ENCODE measurements at regions not wholly inside any gene's neighbourhood (a gene's known extent, or its start where the extent isn't known, plus 50 kb on each side); places are given as distances from the start of the nearest gene placed in this dataset.
"Not testable (repeated sequence)": the region's sequence is repeated elsewhere in the genome, so short reads cannot be mapped to it uniquely, and the experiment has no call there.

- H3K27me3 Mint-ChIP-seq (ENCODE audit: insufficient read depth, unreplicated experiment); H3K4me3 Mint-ChIP-seq (ENCODE audit: unreplicated experiment); H3K36me3 Mint-ChIP-seq (ENCODE audit: insufficient read depth, unreplicated experiment); DNase-seq (ENCODE audit: unreplicated experiment); intact Hi-C loops (cut with micrococcal nuclease); H3K27ac Mint-ChIP-seq (ENCODE audit: low read depth, unreplicated experiment); H3K4me1 Mint-ChIP-seq (ENCODE audit: insufficient read depth, unreplicated experiment); POLR2A ChIA-PET; BruUV-seq (replicated peaks); CTCF ChIA-PET; H3K9me3 Mint-ChIP-seq (ENCODE audit: unreplicated experiment): not testable (repeated sequence)
Measured at GRCh38 chr6:60779591-60779990, 1506.4 kb downstream of the KHDRBS2 start.

DNA sequence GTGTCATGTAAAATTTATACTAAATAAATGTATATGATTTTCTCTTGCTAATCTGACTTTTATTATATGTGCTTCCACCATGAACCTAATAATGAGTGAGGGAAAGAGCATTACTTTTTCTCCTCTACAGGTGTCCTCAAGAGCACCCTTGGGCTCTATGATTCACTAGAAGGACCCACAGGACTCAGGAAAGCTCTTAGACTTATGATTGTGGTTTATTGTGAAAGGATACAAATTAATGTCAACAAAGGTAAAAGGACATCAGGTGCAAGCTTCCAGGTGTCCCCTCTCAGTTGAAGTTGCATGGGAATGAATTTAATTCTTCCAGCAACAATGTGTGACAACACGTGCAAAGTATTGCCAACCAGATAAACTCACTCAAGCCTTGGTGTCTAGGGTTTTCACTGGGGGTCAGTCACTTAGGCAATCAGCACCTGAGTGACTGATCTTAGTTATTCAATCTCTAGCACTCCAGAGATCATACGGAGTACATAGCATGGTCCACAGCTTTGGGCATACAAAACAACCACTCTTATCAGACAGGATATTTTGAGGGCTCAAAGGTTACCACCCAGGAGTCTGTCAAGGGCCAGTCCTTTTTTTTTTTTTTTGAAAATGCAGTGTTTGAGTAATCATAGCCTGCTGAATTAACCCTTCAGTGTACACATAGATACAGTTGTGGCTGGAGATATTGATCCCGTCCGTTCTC, 1518.1 kb downstream of the KHDRBS2 start:
- H3K36me3 Mint-ChIP-seq (ENCODE audit: insufficient read depth, unreplicated experiment); H3K9me3 Mint-ChIP-seq (ENCODE audit: unreplicated experiment); H3K4me1 Mint-ChIP-seq (ENCODE audit: insufficient read depth, unreplicated experiment); DNase-seq (ENCODE audit: unreplicated experiment); H3K4me3 Mint-ChIP-seq (ENCODE audit: unreplicated experiment); intact Hi-C loops (cut with micrococcal nuclease); POLR2A ChIA-PET; H3K27me3 Mint-ChIP-seq (ENCODE audit: insufficient read depth, unreplicated experiment); H3K27ac Mint-ChIP-seq (ENCODE audit: low read depth, unreplicated experiment); BruUV-seq (replicated peaks): not testable (repeated sequence)
- CTCF ChIA-PET = interaction anchor here (0.7 kb wide), 1 partner anchor 858 kb away, joined by 3 read pairs; no protein-coding TSS in a partner anchor

- CTCF ChIA-PET; H3K36me3 Mint-ChIP-seq (ENCODE audit: insufficient read depth, unreplicated experiment); POLR2A ChIA-PET; H3K4me1 Mint-ChIP-seq (ENCODE audit: insufficient read depth, unreplicated experiment); intact Hi-C loops (cut with micrococcal nuclease); H3K4me3 Mint-ChIP-seq (ENCODE audit: unreplicated experiment); H3K27ac Mint-ChIP-seq (ENCODE audit: low read depth, unreplicated experiment); H3K27me3 Mint-ChIP-seq (ENCODE audit: insufficient read depth, unreplicated experiment); BruUV-seq (replicated peaks); H3K9me3 Mint-ChIP-seq (ENCODE audit: unreplicated experiment); DNase-seq (ENCODE audit: unreplicated experiment): not testable (repeated sequence)
Measured at GRCh38 chr6:60765331-60765730, 1520.7 kb downstream of the KHDRBS2 start.

GRCh38 chr6:60763464-60764080, 1522.5 kb downstream of the KHDRBS2 start:
- H3K27me3 Mint-ChIP-seq (ENCODE audit: insufficient read depth, unreplicated experiment); CTCF ChIA-PET; H3K36me3 Mint-ChIP-seq (ENCODE audit: insufficient read depth, unreplicated experiment); POLR2A ChIA-PET; H3K9me3 Mint-ChIP-seq (ENCODE audit: unreplicated experiment); BruUV-seq (replicated peaks); H3K4me3 Mint-ChIP-seq (ENCODE audit: unreplicated experiment); DNase-seq (ENCODE audit: unreplicated experiment); H3K4me1 Mint-ChIP-seq (ENCODE audit: insufficient read depth, unreplicated experiment); H3K27ac Mint-ChIP-seq (ENCODE audit: low read depth, unreplicated experiment); intact Hi-C loops (cut with micrococcal nuclease): not testable (repeated sequence)

DNA sequence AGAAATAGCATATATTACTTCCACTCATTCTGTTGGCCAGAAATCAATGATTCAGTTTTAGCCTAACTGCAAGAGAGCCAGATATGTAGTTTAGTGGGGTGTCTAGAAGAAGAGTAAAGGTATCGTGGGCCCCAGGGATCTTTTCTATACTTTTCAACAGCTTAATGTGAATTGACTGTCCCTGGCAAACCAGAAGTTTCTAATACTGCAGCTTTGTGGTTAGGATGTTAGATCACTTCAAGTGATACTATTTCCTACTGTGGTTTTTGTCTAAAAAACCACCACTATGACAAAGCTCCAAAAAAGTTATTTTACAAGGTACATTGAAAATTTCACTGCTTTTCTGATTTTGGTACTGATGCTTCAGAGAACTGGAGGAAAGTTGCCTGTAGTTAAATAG, 1525.1 kb downstream of the KHDRBS2 start:
- BruUV-seq (replicated peaks); POLR2A ChIA-PET; H3K27ac Mint-ChIP-seq (ENCODE audit: low read depth, unreplicated experiment): not testable (repeated sequence)

GRCh38 chr6:60759149-60759825, 1526.7 kb downstream of the KHDRBS2 start:
- intact Hi-C loops (cut with micrococcal nuclease) = not testable (repeated sequence)

More for the DNA sequence above, 1525.1 kb downstream of the KHDRBS2 start:
- intact Hi-C loops (cut with micrococcal nuclease); H3K4me3 Mint-ChIP-seq (ENCODE audit: unreplicated experiment); H3K36me3 Mint-ChIP-seq (ENCODE audit: insufficient read depth, unreplicated experiment); H3K4me1 Mint-ChIP-seq (ENCODE audit: insufficient read depth, unreplicated experiment); H3K27me3 Mint-ChIP-seq (ENCODE audit: insufficient read depth, unreplicated experiment); CTCF ChIA-PET; H3K9me3 Mint-ChIP-seq (ENCODE audit: unreplicated experiment); DNase-seq (ENCODE audit: unreplicated experiment): not testable (repeated sequence)

GRCh38 chr6:60758725-60759124, 1527.3 kb downstream of the KHDRBS2 start:
- H3K27me3 Mint-ChIP-seq (ENCODE audit: insufficient read depth, unreplicated experiment); H3K4me3 Mint-ChIP-seq (ENCODE audit: unreplicated experiment); intact Hi-C loops (cut with micrococcal nuclease); POLR2A ChIA-PET; H3K9me3 Mint-ChIP-seq (ENCODE audit: unreplicated experiment); CTCF ChIA-PET; H3K36me3 Mint-ChIP-seq (ENCODE audit: insufficient read depth, unreplicated experiment); H3K27ac Mint-ChIP-seq (ENCODE audit: low read depth, unreplicated experiment); BruUV-seq (replicated peaks); DNase-seq (ENCODE audit: unreplicated experiment); H3K4me1 Mint-ChIP-seq (ENCODE audit: insufficient read depth, unreplicated experiment): not testable (repeated sequence)

More at GRCh38 chr6:60759149-60759825, 1526.7 kb downstream of the KHDRBS2 start:
- H3K4me3 Mint-ChIP-seq (ENCODE audit: unreplicated experiment); H3K27ac Mint-ChIP-seq (ENCODE audit: low read depth, unreplicated experiment); BruUV-seq (replicated peaks); H3K36me3 Mint-ChIP-seq (ENCODE audit: insufficient read depth, unreplicated experiment); CTCF ChIA-PET; H3K9me3 Mint-ChIP-seq (ENCODE audit: unreplicated experiment); DNase-seq (ENCODE audit: unreplicated experiment); H3K27me3 Mint-ChIP-seq (ENCODE audit: insufficient read depth, unreplicated experiment); H3K4me1 Mint-ChIP-seq (ENCODE audit: insufficient read depth, unreplicated experiment); POLR2A ChIA-PET: not testable (repeated sequence)
